Endothelial cell of umbilical vein (primary cell): ENCODE measurements at regions not wholly inside any gene's neighbourhood (a gene's known extent, or its start where the extent isn't known, plus 50 kb on each side); places are given as distances from the start of the nearest gene placed in this dataset.

Source experiments
- BruUV-seq: library from RNA; stranded (reverse); fragments of 400-500 nt; replicated peaks from 2 replicates; lab custom pipeline; 2021; lab: Mats Ljungman, UMichigan
- CTCF ChIA-PET: fragments of 300-600, 350-600 bp; sonication (Branson Sonifier 250); formaldehyde crosslinking; loops from one replicate; lab custom pipeline; 2021; ENCODE audit warnings: antibody characterized with exemption, inconsistent platforms; lab: Charles Lee
- POLR2A ChIA-PET: fragments of 300-600, 350-600 bp; sonication (Branson Sonifier 250); formaldehyde crosslinking; loops from one replicate; lab custom pipeline; 2021; ENCODE audit warnings: antibody characterized with exemption, inconsistent platforms; lab: Charles Lee
- DNase-seq: peaks from one replicate; pipeline ENCODE4 v3.0.0-alpha.2; 2011; ENCODE audit warnings: low read depth, low spot score
- FAIRE-seq: peaks from 2 replicates; lab custom pipeline; 2011; peaks lifted over from hg19 to GRCh38; lab: Jason Lieb, UNC
- H2AFZ ChIP-seq: 2 replicates; pipeline ENCODE4 v1.6.0; 2012; ENCODE audit warnings: low read depth, low read length, control low read depth, inconsistent platforms
- H3K27ac ChIP-seq: 2 replicates; pipeline ENCODE4 v1.5.1; 2011; ENCODE audit warnings: low read depth, mild to moderate bottlenecking, control low read depth, low read length, moderate library complexity; ENCODE audit not compliant: insufficient read depth
- H3K27me3 ChIP-seq, 2 experiments: 2 replicates each; pipeline versions ENCODE4 v1.6.0 to v1.6.1; 2011; ENCODE audit warnings: low read length in 2 of 2, mixed read lengths in 1 of 2; ENCODE audit not compliant: control insufficient read depth in 2 of 2, insufficient read depth in 2 of 2
- H3K36me3 ChIP-seq, 2 experiments: 2 replicates in 1 of 2; 3 replicates in 1 of 2; pipeline ENCODE4 v1.5.1; 2011; ENCODE audit warnings: low read length in 2 of 2, mild to moderate bottlenecking in 1 of 2, moderate library complexity in 1 of 2; ENCODE audit not compliant: control insufficient read depth in 2 of 2, insufficient read depth in 2 of 2; ENCODE audit errors: extremely low read depth in 1 of 2
- H3K4me1 ChIP-seq: 3 replicates; pipeline ENCODE4 v1.5.1; 2011; ENCODE audit warnings: mild to moderate bottlenecking, low read length; ENCODE audit not compliant: control insufficient read depth, insufficient read depth; ENCODE audit errors: extremely low read depth
- H3K4me2 ChIP-seq: 2 replicates; pipeline ENCODE4 v1.6.1; 2011; ENCODE audit warnings: low read length, control low read depth, mixed read lengths; ENCODE audit not compliant: insufficient read depth
- H3K4me3 ChIP-seq, 3 experiments: fragments of 200-600 bp in 1 of 3; sonication (generic), shearing (Covaris generic) in 1 of 3; replicated peaks in 1 of 3; 2 replicates each; pipeline ENCODE4 v1.5.1; 2011 to 2016; ENCODE audit warnings: control low read depth in 3 of 3, low read length in 3 of 3, mild to moderate bottlenecking in 2 of 3, inconsistent platforms in 1 of 3, low read depth in 1 of 3, moderate library complexity in 1 of 3; ENCODE audit not compliant: insufficient read depth in 1 of 3
- H3K79me2 ChIP-seq: 2 replicates; pipeline ENCODE4 v1.6.0; 2012; ENCODE audit warnings: low read length, inconsistent platforms; ENCODE audit not compliant: control insufficient read depth, insufficient read depth
- H3K9ac ChIP-seq: replicated peaks from 2 replicates; pipeline ENCODE3; 2011; ENCODE audit warnings: low read length, control low read depth; ENCODE audit not compliant: insufficient read depth; ENCODE audit errors: extremely low read depth
- H3K9me1 ChIP-seq: replicated peaks from 3 replicates; pipeline ENCODE4 v1.6.0; 2011; ENCODE audit warnings: mild to moderate bottlenecking, low read length; ENCODE audit not compliant: control insufficient read depth, insufficient read depth; ENCODE audit errors: extremely low read depth
- H3K9me3 ChIP-seq: replicated peaks from 2 replicates; pipeline ENCODE4 v1.5.1; 2012; ENCODE audit warnings: low read length, inconsistent platforms; ENCODE audit not compliant: control insufficient read depth, insufficient read depth
- H4K20me1 ChIP-seq: replicated peaks from 2 replicates; pipeline ENCODE3; 2011; ENCODE audit warnings: mild to moderate bottlenecking, low read length; ENCODE audit not compliant: control insufficient read depth, insufficient read depth; ENCODE audit errors: extremely low read depth
- EZH2 ChIP-seq: IDR thresholded peaks from 2 replicates; pipeline ENCODE4 v1.6.1; 2012; ENCODE audit warnings: borderline replicate concordance, low read depth, mild to moderate bottlenecking, moderate library complexity, low read length, inconsistent platforms; ENCODE audit not compliant: severe bottlenecking
- FOS ChIP-seq: IDR thresholded peaks from 2 replicates; pipeline ENCODE4 v1.6.1; 2011; ENCODE audit warnings: mild to moderate bottlenecking, low read length, moderate library complexity, borderline replicate concordance; ENCODE audit not compliant: insufficient read depth
- GATA2 ChIP-seq: IDR thresholded peaks from 2 replicates; pipeline ENCODE4 v1.7.0; 2011; ENCODE audit warnings: low read depth, mild to moderate bottlenecking, moderate library complexity, mixed read lengths, low read length; ENCODE audit not compliant: insufficient read length, insufficient read depth
- JUN ChIP-seq: IDR thresholded peaks from 2 replicates; pipeline ENCODE4 v1.6.1; 2011; ENCODE audit warnings: borderline replicate concordance, low read depth; ENCODE audit not compliant: insufficient read length, insufficient read depth
- MAX ChIP-seq: IDR thresholded peaks from 2 replicates; pipeline ENCODE4 v1.6.1; 2011; ENCODE audit not compliant: insufficient read depth, insufficient read length
- MYC ChIP-seq: IDR thresholded peaks from one replicate; pipeline ENCODE4 v1.6.1; 2011; ENCODE audit warnings: mild to moderate bottlenecking, low read depth, low read length
- POLR2A ChIP-seq: IDR thresholded peaks from 2 replicates; pipeline ENCODE4 v1.6.1; 2012; ENCODE audit warnings: low read depth, mild to moderate bottlenecking, control low read depth, low read length
- POLR2AphosphoS5 ChIP-seq: IDR thresholded peaks from 2 replicates; pipeline ENCODE4 v1.6.1; 2012; ENCODE audit warnings: low read depth, mild to moderate bottlenecking, control low read depth, low read length, moderate library complexity; ENCODE audit not compliant: insufficient read depth
- dilution Hi-C: fragments of 300-500 bp; cut with MboI; formaldehyde crosslinking; loops from one replicate; pipeline ENCODE4 v1.15.0; 2019; ENCODE audit warnings: low sequenced_read_pairs; ENCODE audit not compliant: extremely low pct_ligation_motif_present
- intact Hi-C: fragments of 100-400 bp; cut with micrococcal nuclease; formaldehyde crosslinking; loops from one replicate; pipeline ENCODE4 v1.10.0; 2022
- TF ChIP-seq, protein P1 (sequence below), 2 donors: IDR thresholded peaks; 1 replicate in 1 of 2; 2 replicates in 1 of 2; pipeline ENCODE4 v1.5.1; 2011; ENCODE audit warnings: low read length in 2 of 2, mild to moderate bottlenecking in 2 of 2, moderate library complexity in 2 of 2, control low read depth in 1 of 2, inconsistent platforms in 1 of 2, low read depth in 1 of 2; ENCODE audit not compliant: insufficient read depth in 1 of 2; ENCODE audit errors: extremely low read depth in 1 of 2

DNA sequence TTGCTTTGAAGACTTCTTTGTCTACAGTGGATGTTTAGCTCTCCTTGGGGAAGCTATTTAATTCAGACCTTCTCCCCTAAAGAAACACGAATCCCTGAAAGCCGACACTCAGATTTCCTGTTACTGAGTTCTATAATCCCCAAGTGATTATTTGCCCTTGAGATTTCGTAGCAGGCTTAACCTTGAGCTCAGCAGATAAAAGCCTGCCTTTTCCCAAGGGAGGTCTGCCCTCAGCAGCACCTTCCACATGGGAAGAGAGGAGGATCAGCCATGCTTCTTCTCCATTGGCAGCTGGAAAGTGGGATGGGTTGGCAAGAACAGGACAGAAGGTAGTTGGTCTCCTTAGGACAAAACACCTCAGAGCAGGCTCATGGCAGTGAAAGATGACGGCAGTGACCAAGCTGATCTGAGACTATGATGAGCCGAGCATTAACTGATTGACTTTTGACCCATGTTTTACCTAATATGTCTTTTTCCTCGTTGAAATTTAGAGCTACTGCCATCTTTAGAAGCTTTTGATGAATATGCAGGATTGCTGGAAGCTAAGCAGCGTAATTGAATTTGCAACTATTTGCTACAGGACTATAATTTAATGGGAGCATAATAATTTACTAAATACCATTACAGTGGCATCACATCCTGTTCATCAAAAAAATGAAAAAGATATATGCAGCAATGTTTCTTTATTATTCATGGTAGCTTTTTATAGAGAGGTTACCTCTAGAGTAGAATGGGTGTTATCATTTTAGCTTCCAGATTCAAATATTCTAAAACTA, 511.1 kb upstream of the ID2 start:
- ChIA-PET POLR2A (interaction anchor here (1.5 kb wide), 1 partner anchor 511 kb away, joined by 4 read pairs; the partner anchor contains the start of gene ID2), CTCF (interaction anchor here (0.8 to 1.9 kb wide), 4 partner anchors 23 to 744 kb away, joined by 3 to 6 read pairs (median 3); partner anchors contain the start of gene ID2)
- Histone ChIP-seq H3K27ac (no peak overlapping the region), H3K9me1 (no peaks in the 10 kb centered on the region), H3K4me1 (peaks cover 26% of the 10 kb centered on the region), H3K36me3 (no peaks in the 10 kb centered on the region), H2AFZ (no peak overlapping the region), H4K20me1 (no peaks in the 10 kb centered on the region), H3K9ac (no peak overlapping the region), H3K4me3 (no peak overlapping the region), H3K9me3 (no peaks in the 10 kb centered on the region), H3K79me2 (no peaks in the 10 kb centered on the region), H3K27me3 (peaks cover 1 to 3% of the 10 kb centered on the region in 2 experiments), H3K4me2 (no peak overlapping the region)
- DNase-seq = no peak
- FAIRE-seq = peak; percentile 46
- TF ChIP-seq MAX (no peak), FOS (no peak), POLR2A (no peak), EZH2 (no peak), MYC (no peak), POLR2AphosphoS5 (no peak), JUN (no peak), GATA2 (no peak)
- TF ChIP-seq, protein P1, sequence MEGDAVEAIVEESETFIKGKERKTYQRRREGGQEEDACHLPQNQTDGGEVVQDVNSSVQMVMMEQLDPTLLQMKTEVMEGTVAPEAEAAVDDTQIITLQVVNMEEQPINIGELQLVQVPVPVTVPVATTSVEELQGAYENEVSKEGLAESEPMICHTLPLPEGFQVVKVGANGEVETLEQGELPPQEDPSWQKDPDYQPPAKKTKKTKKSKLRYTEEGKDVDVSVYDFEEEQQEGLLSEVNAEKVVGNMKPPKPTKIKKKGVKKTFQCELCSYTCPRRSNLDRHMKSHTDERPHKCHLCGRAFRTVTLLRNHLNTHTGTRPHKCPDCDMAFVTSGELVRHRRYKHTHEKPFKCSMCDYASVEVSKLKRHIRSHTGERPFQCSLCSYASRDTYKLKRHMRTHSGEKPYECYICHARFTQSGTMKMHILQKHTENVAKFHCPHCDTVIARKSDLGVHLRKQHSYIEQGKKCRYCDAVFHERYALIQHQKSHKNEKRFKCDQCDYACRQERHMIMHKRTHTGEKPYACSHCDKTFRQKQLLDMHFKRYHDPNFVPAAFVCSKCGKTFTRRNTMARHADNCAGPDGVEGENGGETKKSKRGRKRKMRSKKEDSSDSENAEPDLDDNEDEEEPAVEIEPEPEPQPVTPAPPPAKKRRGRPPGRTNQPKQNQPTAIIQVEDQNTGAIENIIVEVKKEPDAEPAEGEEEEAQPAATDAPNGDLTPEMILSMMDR (IDR thresholded peaks at IDR 0.05; ENCODE audit: extremely low read depth in 1 of 2, insufficient read depth in 1 of 2, low read depth in 1 of 2, low read length in 2 of 2) = no peak
- dilution Hi-C loops (no loop called here), intact Hi-C loops (no loop called here)
- BruUV-seq = no TSS peak
